ENCODE measurements at regions not wholly inside any gene's neighbourhood (a gene's known extent, or its start where the extent isn't known, plus 50 kb on each side); places are given as distances from the start of the nearest gene placed in this dataset.

DNA sequence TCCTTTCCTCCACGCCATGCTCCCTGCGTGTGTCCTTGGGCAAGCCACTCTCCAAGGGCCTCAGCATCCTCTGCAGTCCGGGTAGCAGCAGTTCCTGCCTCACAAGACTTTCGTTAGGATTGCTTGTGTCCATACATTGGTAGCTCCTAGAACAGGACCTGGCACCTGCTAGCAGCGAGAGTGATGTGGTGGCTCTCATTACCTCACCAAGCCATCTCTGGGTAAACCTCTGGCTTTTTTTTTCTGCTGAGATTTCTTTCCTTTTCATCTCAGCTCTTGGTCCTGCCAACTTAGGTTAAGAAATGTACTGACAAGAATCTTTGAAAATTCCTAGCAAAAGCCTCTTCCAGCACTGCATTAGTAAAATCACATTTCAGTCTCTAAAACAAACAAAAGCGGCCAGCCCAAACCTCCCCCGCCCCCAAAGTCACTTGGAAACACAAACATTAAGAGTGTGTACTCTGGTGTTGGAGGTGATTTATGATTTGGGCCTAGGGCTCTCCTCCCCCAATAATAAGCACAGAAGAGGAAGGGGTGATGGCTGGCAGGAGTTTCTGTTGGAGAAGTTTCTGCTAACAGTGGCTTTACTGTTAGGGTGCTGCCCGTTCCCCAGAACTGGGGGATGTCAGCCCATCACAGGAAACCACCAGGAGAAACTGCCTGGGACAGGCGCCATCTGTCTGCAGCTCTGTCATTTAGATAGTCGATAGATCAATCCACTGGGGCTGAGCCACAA lies 199.2 kb downstream of the CD83 start:
- peaks cover 6% of the 10 kb centered on the region for H3K36me3 Mint-ChIP-seq
- H3K27ac Mint-ChIP-seq: no peak overlapping the region
- no peak overlapping the region for H3K4me3 Mint-ChIP-seq
- peaks cover 1% of the 10 kb centered on the region for H3K27me3 Mint-ChIP-seq
- peaks cover 25 to 35% (median 31%) of the 10 kb centered on the region in 3 donors for H3K4me1 Mint-ChIP-seq
- no peaks in the 10 kb centered on the region for H3K9me3 Mint-ChIP-seq

DNA sequence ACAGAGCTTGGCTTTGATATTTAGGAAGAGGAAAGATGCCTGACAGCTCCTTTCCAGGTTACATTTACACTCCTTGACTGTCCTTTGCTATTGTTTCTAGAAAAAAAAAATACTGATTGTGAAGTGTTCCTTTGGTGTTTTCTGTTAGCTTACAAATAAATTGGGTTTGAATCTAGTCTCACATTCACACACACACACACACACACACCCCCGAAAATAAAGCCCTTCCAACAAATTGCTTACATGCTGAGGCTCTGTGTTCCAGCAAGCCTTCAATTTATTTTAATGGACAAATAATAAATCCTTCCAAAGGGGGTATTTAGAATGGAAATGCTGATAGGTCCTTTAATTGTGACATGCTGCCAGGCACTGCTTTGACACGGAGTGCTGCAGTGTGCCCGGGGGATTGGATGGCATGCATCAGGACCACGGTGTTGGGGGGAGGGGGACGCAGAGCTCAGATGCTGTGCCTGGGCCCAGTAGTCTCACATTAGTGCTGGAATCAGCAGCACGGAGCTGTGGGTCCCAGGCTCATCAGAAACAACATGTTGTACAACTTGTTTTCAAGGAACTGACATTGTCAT lies 199.9 kb downstream of the CD83 start:
- Mint-ChIP-seq H3K9me3 (no peaks in the 10 kb centered on the region), H3K4me1 (peaks cover 18 to 28% (median 24%) of the 10 kb centered on the region in 3 donors), H3K4me3 (no peak overlapping the region), H3K27ac (no peak overlapping the region), H3K36me3 (peaks cover 6% of the 10 kb centered on the region), H3K27me3 (no peaks in the 10 kb centered on the region)

DNA sequence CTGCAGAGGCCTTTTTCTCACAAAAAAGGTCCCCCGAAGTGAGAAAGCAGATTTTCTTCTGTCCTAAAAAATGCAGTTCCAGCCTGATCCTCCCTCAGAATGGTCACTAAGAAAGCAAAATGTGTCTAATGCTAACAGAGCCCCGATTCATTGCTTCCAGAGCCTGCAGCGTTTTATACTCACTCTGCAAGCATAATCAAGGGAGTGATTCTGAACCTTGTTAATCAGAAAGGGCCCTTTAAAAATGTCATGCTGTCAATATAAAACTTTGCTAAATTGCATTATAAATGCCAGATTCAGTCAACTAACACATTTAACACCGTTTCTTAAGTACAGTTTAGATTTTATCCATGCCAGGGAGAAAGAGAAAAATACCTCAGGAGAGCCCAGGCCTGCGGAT lies 202.8 kb downstream of the CD83 start:
- H3K4me1 Mint-ChIP-seq: peaks cover 6 to 11% (median 9%) of the 10 kb centered on the region in 3 donors
- no peaks in the 10 kb centered on the region for H3K27me3 Mint-ChIP-seq
- H3K9me3 Mint-ChIP-seq: no peaks in the 10 kb centered on the region
- H3K27ac Mint-ChIP-seq: no peak overlapping the region
- H3K36me3 Mint-ChIP-seq: peaks cover 6% of the 10 kb centered on the region
- H3K4me3 Mint-ChIP-seq: no peak overlapping the region

- Mint-ChIP-seq H3K9me3 (no peaks in the 10 kb centered on the region), H3K36me3 (peaks cover 5% of the 10 kb centered on the region), H3K27me3 (no peaks in the 10 kb centered on the region), H3K27ac (peak overlapping the region in 1 of 3 donors; percentile 59), H3K4me1 (peaks cover 7 to 8% (median 7%) of the 10 kb centered on the region in 3 donors), H3K4me3 (no peak overlapping the region)
These were observed 204.6 kb downstream of the CD83 start for GRCh38 chr6:14321992-14322772.

GRCh38 chr6:14322841-14323240 lies 205.3 kb downstream of the CD83 start:
- H3K4me1 Mint-ChIP-seq: peaks cover 3 to 5% (median 5%) of the 10 kb centered on the region in 3 donors
- peaks cover 5% of the 10 kb centered on the region for H3K36me3 Mint-ChIP-seq
- no peaks in the 10 kb centered on the region for H3K9me3 Mint-ChIP-seq
- H3K27me3 Mint-ChIP-seq: no peaks in the 10 kb centered on the region
- H3K4me3 Mint-ChIP-seq: no peak overlapping the region
- H3K27ac Mint-ChIP-seq: peak overlapping the region in 1 of 3 donors; percentile 59

GRCh38 chr6:14326774-14327173 lies 209.2 kb downstream of the CD83 start:
- Mint-ChIP-seq H3K27me3 (no peaks in the 10 kb centered on the region), H3K4me1 (peaks cover 3 to 5% (median 5%) of the 10 kb centered on the region in 3 donors), H3K4me3 (no peak overlapping the region), H3K36me3 (peaks cover 2% of the 10 kb centered on the region), H3K27ac (no peak overlapping the region), H3K9me3 (no peaks in the 10 kb centered on the region)

DNA sequence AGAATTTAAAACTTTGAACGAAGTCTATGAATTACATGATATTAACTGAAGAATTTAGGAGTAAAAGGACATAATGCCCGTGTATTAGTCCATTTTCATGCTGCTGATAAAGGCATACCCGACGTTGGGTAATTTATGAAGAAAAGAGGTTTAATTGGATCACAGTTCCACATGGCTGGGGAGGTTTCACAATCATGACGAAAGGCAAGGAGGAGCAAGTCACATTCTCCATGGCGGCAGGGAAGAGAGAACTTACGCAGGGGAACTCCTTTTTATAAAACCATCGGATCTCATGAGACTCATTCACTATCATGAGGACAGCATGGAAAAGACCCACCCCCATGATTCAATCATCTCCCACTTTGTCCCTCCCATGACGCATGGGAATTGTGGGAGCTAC lies 210.6 kb downstream of the CD83 start:
- no peaks in the 10 kb centered on the region for H3K9me3 Mint-ChIP-seq
- H3K4me3 Mint-ChIP-seq: no peak overlapping the region
- peaks cover 4 to 5% (median 5%) of the 10 kb centered on the region in 3 donors for H3K4me1 Mint-ChIP-seq
- no peaks in the 10 kb centered on the region for H3K27me3 Mint-ChIP-seq
- no peak overlapping the region for H3K27ac Mint-ChIP-seq
- peaks cover 2% of the 10 kb centered on the region for H3K36me3 Mint-ChIP-seq

- H3K27me3 Mint-ChIP-seq: no peaks in the 10 kb centered on the region
- H3K27ac Mint-ChIP-seq: no peak overlapping the region
- no peaks in the 10 kb centered on the region for H3K36me3 Mint-ChIP-seq
- H3K9me3 Mint-ChIP-seq: peaks cover 0 to 5% (median 3%) of the 10 kb centered on the region in 3 donors
- H3K4me1 Mint-ChIP-seq: peaks cover 0 to 1% (median 0%) of the 10 kb centered on the region in 3 donors
- no peak overlapping the region for H3K4me3 Mint-ChIP-seq
These were observed 216.2 kb downstream of the CD83 start for GRCh38 chr6:14333556-14334305.

GRCh38 chr6:14335071-14335470 lies 217.5 kb downstream of the CD83 start:
- Mint-ChIP-seq H3K27me3 (no peaks in the 10 kb centered on the region), H3K4me1 (peaks cover 7 to 9% (median 8%) of the 10 kb centered on the region in 3 donors), H3K27ac (no peak overlapping the region), H3K4me3 (no peak overlapping the region), H3K9me3 (peaks cover 0 to 5% (median 3%) of the 10 kb centered on the region in 3 donors), H3K36me3 (no peaks in the 10 kb centered on the region)

- Mint-ChIP-seq H3K36me3 (no peaks in the 10 kb centered on the region), H3K4me3 (no peak overlapping the region), H3K4me1 (peaks cover 9 to 13% (median 10%) of the 10 kb centered on the region in 3 donors), H3K27ac (peak overlapping the region in 1 of 3 donors; percentile 89), H3K9me3 (peaks cover 0 to 5% (median 3%) of the 10 kb centered on the region in 3 donors), H3K27me3 (no peaks in the 10 kb centered on the region)
These were observed 219.6 kb downstream of the CD83 start for GRCh38 chr6:14337152-14337551.

- H3K27ac Mint-ChIP-seq: peak overlapping the region in 2 of 3 donors; percentile 41 to 50
- peaks cover 9 to 13% (median 10%) of the 10 kb centered on the region in 3 donors for H3K4me1 Mint-ChIP-seq
- peaks cover 0 to 5% (median 3%) of the 10 kb centered on the region in 3 donors for H3K9me3 Mint-ChIP-seq
- H3K36me3 Mint-ChIP-seq: no peaks in the 10 kb centered on the region
- H3K27me3 Mint-ChIP-seq: no peaks in the 10 kb centered on the region
- H3K4me3 Mint-ChIP-seq: no peak overlapping the region
These were observed 221.6 kb downstream of the CD83 start for GRCh38 chr6:14339172-14339571.

DNA sequence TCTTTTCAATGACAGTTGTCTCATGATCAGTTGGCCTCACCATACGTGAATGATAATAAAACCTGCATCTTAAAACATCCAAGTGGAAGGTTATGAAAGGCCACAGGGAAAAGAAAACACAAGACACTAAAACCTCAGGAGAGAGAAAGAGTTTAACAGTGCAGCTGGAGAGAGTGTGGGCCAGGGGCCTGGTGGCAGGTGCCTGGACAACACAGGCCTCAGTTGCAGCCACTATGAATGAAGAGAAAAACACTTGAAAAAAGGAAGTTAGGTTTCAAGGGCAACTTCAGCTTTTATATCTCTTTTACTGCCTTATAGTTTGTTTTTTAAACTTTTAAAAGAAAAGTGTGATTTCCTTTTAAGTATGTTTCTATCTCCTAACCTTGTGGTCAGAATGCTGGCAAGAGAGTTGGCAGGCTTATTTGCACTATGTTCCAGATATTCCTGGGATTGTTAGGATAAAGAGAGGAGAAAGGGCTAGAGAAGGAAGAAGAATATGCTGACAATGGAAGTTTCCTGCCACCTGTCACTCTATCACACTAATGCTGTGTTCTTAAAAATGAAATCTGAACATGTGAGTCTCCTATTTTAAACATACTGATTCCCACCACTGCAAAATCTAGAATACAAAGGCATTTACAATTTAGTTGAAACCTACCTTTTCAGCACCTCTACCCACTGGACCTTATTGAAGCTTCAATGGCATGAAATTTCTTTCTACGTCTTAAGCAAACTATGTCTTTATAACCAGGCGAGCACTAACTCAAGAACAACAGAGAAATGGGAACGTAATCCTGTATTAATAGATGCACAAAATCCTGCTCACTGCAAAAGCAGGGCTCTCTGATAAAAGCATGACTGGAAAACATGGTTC lies 222.4 kb downstream of the CD83 start:
- no peaks in the 10 kb centered on the region for H3K27me3 Mint-ChIP-seq
- peak overlapping the region in 2 of 3 donors; percentile 41 to 50 for H3K27ac Mint-ChIP-seq
- H3K4me1 Mint-ChIP-seq: peaks cover 9 to 13% (median 10%) of the 10 kb centered on the region in 3 donors
- no peaks in the 10 kb centered on the region for H3K36me3 Mint-ChIP-seq
- peak overlapping the region in 1 of 4 donors; percentile 1 for H3K4me3 Mint-ChIP-seq
- H3K9me3 Mint-ChIP-seq: peaks cover 0 to 5% (median 3%) of the 10 kb centered on the region in 3 donors

- Mint-ChIP-seq H3K27ac (no peak overlapping the region), H3K9me3 (no peaks in the 10 kb centered on the region), H3K27me3 (no peaks in the 10 kb centered on the region), H3K36me3 (no peaks in the 10 kb centered on the region), H3K4me1 (peaks cover 19 to 25% (median 23%) of the 10 kb centered on the region in 3 donors), H3K4me3 (no peak overlapping the region)
These were observed 226.9 kb downstream of the CD83 start for GRCh38 chr6:14344486-14344885.

DNA sequence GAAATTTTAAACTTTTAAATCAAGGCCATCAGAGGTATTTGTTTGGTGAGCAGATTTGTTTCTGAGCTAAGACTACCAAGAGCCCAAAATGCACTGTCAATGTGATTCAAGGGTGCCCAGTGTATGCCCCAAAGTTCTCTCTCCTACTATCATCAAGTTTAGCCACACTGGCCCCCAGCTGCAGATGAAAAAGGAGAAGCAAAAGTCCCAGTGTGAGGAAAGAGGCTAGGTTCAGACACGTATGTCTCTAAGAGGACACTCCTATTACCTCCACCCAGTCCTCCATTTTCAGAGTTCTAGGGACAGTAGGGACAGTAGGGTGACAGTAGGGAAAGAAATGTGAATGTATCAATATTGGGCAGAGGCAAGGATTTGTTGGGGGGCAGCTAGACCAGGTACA lies 230.8 kb downstream of the CD83 start:
- peaks cover 0 to under 1% (median 0%) of the 10 kb centered on the region in 3 donors for H3K9me3 Mint-ChIP-seq
- H3K27me3 Mint-ChIP-seq: no peaks in the 10 kb centered on the region
- H3K27ac Mint-ChIP-seq: no peak overlapping the region
- H3K4me1 Mint-ChIP-seq: peaks cover 11 to 17% (median 16%) of the 10 kb centered on the region in 3 donors
- no peaks in the 10 kb centered on the region for H3K36me3 Mint-ChIP-seq
- H3K4me3 Mint-ChIP-seq: no peak overlapping the region

Measured in IgD-negative memory B cell (primary cell).